ENCODE measurements at regions not wholly inside any gene's neighbourhood (a gene's known extent, or its start where the extent isn't known, plus 50 kb on each side); places are given as distances from the start of the nearest gene placed in this dataset.

- H3K4me2 ChIP-seq (ENCODE audit: low read length), result no peak overlapping the region
- H3F3A ChIP-seq (ENCODE audit: insufficient read depth, low read length, poor library complexity, severe bottlenecking), result no peaks in the 10 kb centered on the region
- H2AFZ ChIP-seq (ENCODE audit: low read depth, low read length), result no peak overlapping the region
- TF ChIP-seq RAD21 (conservative IDR thresholded peaks at IDR 0.05) (no peak), REST (IDR thresholded peaks at IDR 0.05; ENCODE audit: borderline replicate concordance) (no peak), POLR2AphosphoS5 (IDR thresholded peaks at IDR 0.05) (no peak), MXI1 (conservative IDR thresholded peaks at IDR 0.05; ENCODE audit: poor library complexity, severe bottlenecking) (no peak)
- no peaks in the 10 kb centered on the region for H3K9me3 ChIP-seq (ENCODE audit: low read length)
- no peak overlapping the region for H3K9ac ChIP-seq (ENCODE audit: low read length)
- no peaks in the 10 kb centered on the region for H3K27me3 ChIP-seq (ENCODE audit: insufficient read depth, low read depth, low read length)
- no peaks in the 10 kb centered on the region for H3K36me3 ChIP-seq (ENCODE audit: insufficient read depth, low read length)
- H3K4me3 ChIP-seq (ENCODE audit: low read length), result no peak overlapping the region
- H3K27ac ChIP-seq (ENCODE audit: low read length), result no peak overlapping the region
- H4K20me1 ChIP-seq (ENCODE audit: insufficient read depth), result no peaks in the 10 kb centered on the region
- no peaks in the 10 kb centered on the region for H3K9me2 ChIP-seq (ENCODE audit: insufficient read depth, low read length)
- H3K79me2 ChIP-seq (replicated peaks; ENCODE audit: insufficient read depth, low read length), result no peaks in the 10 kb centered on the region
Measured at GRCh38 chr22:22714600-22715335, 70.4 kb downstream of the GGTLC2 start.

DNA sequence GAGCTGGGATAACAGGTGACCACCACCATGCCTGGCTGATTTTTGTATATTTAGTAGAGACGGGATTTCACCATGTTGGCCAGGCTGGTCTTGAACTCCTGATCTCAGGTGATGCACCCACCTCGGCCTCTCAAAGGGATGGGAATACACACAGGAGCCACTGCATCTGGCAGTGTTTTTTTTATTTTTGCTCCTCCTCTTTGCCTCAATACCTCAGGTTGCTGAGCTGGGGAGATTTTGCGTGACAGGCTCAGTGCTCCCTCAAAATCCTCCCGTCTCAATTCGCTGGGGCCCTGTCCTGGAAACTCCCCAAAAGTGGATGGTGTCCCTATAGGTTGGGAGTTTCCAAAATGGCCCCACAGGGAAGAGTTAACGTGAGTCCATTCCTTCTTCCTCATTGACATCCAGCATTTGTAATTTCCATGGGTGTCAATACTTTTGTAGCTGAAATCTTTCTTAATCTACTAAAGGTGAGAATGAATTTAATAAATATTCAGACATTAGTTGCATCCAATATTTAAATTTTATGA lies 71.8 kb downstream of the GGTLC2 start:
- no peak overlapping the region for H3K4me3 ChIP-seq (ENCODE audit: low read length)
- no peak overlapping the region for H2AFZ ChIP-seq (ENCODE audit: low read depth, low read length)
- TF ChIP-seq EP300 (conservative IDR thresholded peaks at IDR 0.05; ENCODE audit: poor library complexity, severe bottlenecking) (no peak), TAF1 (IDR thresholded peaks at IDR 0.05; ENCODE audit: low read depth) (no peak), POLR2AphosphoS5 (IDR thresholded peaks at IDR 0.05) (no peak), EZH2 (IDR thresholded peaks at IDR 0.05; ENCODE audit: borderline replicate concordance, insufficient read depth, low read length, poor library complexity, severe bottlenecking) (no peak), REST (IDR thresholded peaks at IDR 0.05; ENCODE audit: borderline replicate concordance) (no peak), RAD21 (conservative IDR thresholded peaks at IDR 0.05) (no peak), SMC3 (conservative IDR thresholded peaks at IDR 0.05; ENCODE audit: poor library complexity) (no peak), MXI1 (conservative IDR thresholded peaks at IDR 0.05; ENCODE audit: poor library complexity, severe bottlenecking) (no peak), CTCF (IDR thresholded peaks at IDR 0.05; ENCODE audit: poor library complexity, severe bottlenecking) (no peak)
- no peak overlapping the region for H3K27ac ChIP-seq (ENCODE audit: low read length)
- no peaks in the 10 kb centered on the region for H3K9me3 ChIP-seq (ENCODE audit: low read length)
- no peaks in the 10 kb centered on the region for H3K27me3 ChIP-seq (ENCODE audit: insufficient read depth, low read depth, low read length)
- H4K20me1 ChIP-seq (ENCODE audit: insufficient read depth), result no peaks in the 10 kb centered on the region
- H3K9ac ChIP-seq (ENCODE audit: low read length), result no peak overlapping the region
- no peaks in the 10 kb centered on the region for H3F3A ChIP-seq (ENCODE audit: insufficient read depth, low read length, poor library complexity, severe bottlenecking)
- H3K79me2 ChIP-seq (replicated peaks; ENCODE audit: insufficient read depth, low read length), result no peaks in the 10 kb centered on the region
- H3K9me2 ChIP-seq (ENCODE audit: insufficient read depth, low read length), result no peaks in the 10 kb centered on the region
- H3K4me2 ChIP-seq (ENCODE audit: low read length), result no peak overlapping the region
- no peaks in the 10 kb centered on the region for H3K36me3 ChIP-seq (ENCODE audit: insufficient read depth, low read length)

All from neural cell (in vitro differentiated cells).